ENCODE measurements at regions not wholly inside any gene's neighbourhood (a gene's known extent, or its start where the extent isn't known, plus 50 kb on each side); places are given as distances from the start of the nearest gene placed in this dataset.
"Not testable (repeated sequence)": the region's sequence is repeated elsewhere in the genome, so short reads cannot be mapped to it uniquely, and the experiment has no call there.

GRCh38 chr2:150676747-150677383, 189.4 kb upstream of the RND3 start:
- no peak for DNase-seq
- no peak overlapping the region for H3K4me3 ChIP-seq (ENCODE audit: insufficient read depth, low read depth, low read length)
- H3K36me3 ChIP-seq (replicated peaks; ENCODE audit: control insufficient read depth, insufficient read depth, low read length): no peaks in the 10 kb centered on the region

GRCh38 chr2:150675807-150676206, 188.3 kb upstream of the RND3 start:
- no peak overlapping the region for H3K4me3 ChIP-seq (ENCODE audit: insufficient read depth, low read depth, low read length)
- no peaks in the 10 kb centered on the region for H3K36me3 ChIP-seq (replicated peaks; ENCODE audit: control insufficient read depth, insufficient read depth, low read length)
- no peak for DNase-seq
- no peaks in the 10 kb centered on the region for H3K27me3 ChIP-seq (ENCODE audit: control insufficient read depth, insufficient read depth, low read length)

More at GRCh38 chr2:150676747-150677383, 189.4 kb upstream of the RND3 start:
- no peaks in the 10 kb centered on the region for H3K27me3 ChIP-seq (ENCODE audit: control insufficient read depth, insufficient read depth, low read length)

GRCh38 chr2:150674283-150674682, 186.8 kb upstream of the RND3 start:
- DNase-seq: no peak
- H3K4me3 ChIP-seq (ENCODE audit: insufficient read depth, low read depth, low read length): no peak overlapping the region
- no peaks in the 10 kb centered on the region for H3K27me3 ChIP-seq (ENCODE audit: control insufficient read depth, insufficient read depth, low read length)
- H3K36me3 ChIP-seq (replicated peaks; ENCODE audit: control insufficient read depth, insufficient read depth, low read length): no peaks in the 10 kb centered on the region

GRCh38 chr2:150672311-150672710, 184.8 kb upstream of the RND3 start:
- Histone ChIP-seq H3K36me3 (replicated peaks; ENCODE audit: control insufficient read depth, insufficient read depth, low read length) (no peaks in the 10 kb centered on the region), H3K4me3 (ENCODE audit: insufficient read depth, low read depth, low read length) (no peak overlapping the region)
- no peak for DNase-seq

GRCh38 chr2:150669492-150669891, 182.0 kb upstream of the RND3 start:
- Histone ChIP-seq H3K36me3 (replicated peaks; ENCODE audit: control insufficient read depth, insufficient read depth, low read length) (no peaks in the 10 kb centered on the region), H3K27me3 (ENCODE audit: control insufficient read depth, insufficient read depth, low read length) (no peaks in the 10 kb centered on the region), H3K4me3 (ENCODE audit: insufficient read depth, low read depth, low read length) (no peak overlapping the region)
- no peak for DNase-seq

More at GRCh38 chr2:150672311-150672710, 184.8 kb upstream of the RND3 start:
- no peaks in the 10 kb centered on the region for H3K27me3 ChIP-seq (ENCODE audit: control insufficient read depth, insufficient read depth, low read length)

GRCh38 chr2:150667039-150667438, 179.6 kb upstream of the RND3 start:
- H3K36me3 ChIP-seq (replicated peaks; ENCODE audit: control insufficient read depth, insufficient read depth, low read length); H3K27me3 ChIP-seq (ENCODE audit: control insufficient read depth, insufficient read depth, low read length); DNase-seq; H3K4me3 ChIP-seq (ENCODE audit: insufficient read depth, low read depth, low read length): not testable (repeated sequence)

- no peak overlapping the region for H3K4me3 ChIP-seq (ENCODE audit: insufficient read depth, low read depth, low read length)
- H3K27me3 ChIP-seq (ENCODE audit: control insufficient read depth, insufficient read depth, low read length): no peaks in the 10 kb centered on the region
- no peaks in the 10 kb centered on the region for H3K36me3 ChIP-seq (replicated peaks; ENCODE audit: control insufficient read depth, insufficient read depth, low read length)
- DNase-seq: no peak
Measured at GRCh38 chr2:150663143-150663542, 175.7 kb upstream of the RND3 start.

GRCh38 chr2:150656002-150656401, 168.5 kb upstream of the RND3 start:
- DNase-seq: no peak
- H3K36me3 ChIP-seq (replicated peaks; ENCODE audit: control insufficient read depth, insufficient read depth, low read length): no peaks in the 10 kb centered on the region
- no peaks in the 10 kb centered on the region for H3K27me3 ChIP-seq (ENCODE audit: control insufficient read depth, insufficient read depth, low read length)
- H3K4me3 ChIP-seq (ENCODE audit: insufficient read depth, low read depth, low read length): no peak overlapping the region

- no peaks in the 10 kb centered on the region for H3K27me3 ChIP-seq (ENCODE audit: control insufficient read depth, insufficient read depth, low read length)
- no peak for DNase-seq
- H3K4me3 ChIP-seq (ENCODE audit: insufficient read depth, low read depth, low read length): no peak overlapping the region
- H3K36me3 ChIP-seq (replicated peaks; ENCODE audit: control insufficient read depth, insufficient read depth, low read length): no peaks in the 10 kb centered on the region
Measured at GRCh38 chr2:150653351-150653750, 165.9 kb upstream of the RND3 start.

- no peak overlapping the region for H3K4me3 ChIP-seq (ENCODE audit: insufficient read depth, low read depth, low read length)
- no peak for DNase-seq
Measured at GRCh38 chr2:150647943-150648342, 160.5 kb upstream of the RND3 start.

GRCh38 chr2:150646746-150647145, 159.3 kb upstream of the RND3 start:
- Histone ChIP-seq H3K4me3 (ENCODE audit: insufficient read depth, low read depth, low read length) (no peak overlapping the region), H3K27me3 (ENCODE audit: control insufficient read depth, insufficient read depth, low read length) (no peaks in the 10 kb centered on the region), H3K36me3 (replicated peaks; ENCODE audit: control insufficient read depth, insufficient read depth, low read length) (no peaks in the 10 kb centered on the region)
- DNase-seq: no peak

More at GRCh38 chr2:150647943-150648342, 160.5 kb upstream of the RND3 start:
- H3K27me3 ChIP-seq (ENCODE audit: control insufficient read depth, insufficient read depth, low read length): no peaks in the 10 kb centered on the region
- no peaks in the 10 kb centered on the region for H3K36me3 ChIP-seq (replicated peaks; ENCODE audit: control insufficient read depth, insufficient read depth, low read length)

- H3K36me3 ChIP-seq (replicated peaks; ENCODE audit: control insufficient read depth, insufficient read depth, low read length): no peaks in the 10 kb centered on the region
- H3K27me3 ChIP-seq (ENCODE audit: control insufficient read depth, insufficient read depth, low read length): no peaks in the 10 kb centered on the region
- DNase-seq: no peak
- H3K4me3 ChIP-seq (ENCODE audit: insufficient read depth, low read depth, low read length): no peak overlapping the region
Measured at GRCh38 chr2:150644298-150645067, 157.0 kb upstream of the RND3 start.

GRCh38 chr2:150643114-150643725, 155.8 kb upstream of the RND3 start:
- Histone ChIP-seq H3K36me3 (replicated peaks; ENCODE audit: control insufficient read depth, insufficient read depth, low read length) (no peaks in the 10 kb centered on the region), H3K4me3 (ENCODE audit: insufficient read depth, low read depth, low read length) (no peak overlapping the region), H3K27me3 (ENCODE audit: control insufficient read depth, insufficient read depth, low read length) (no peaks in the 10 kb centered on the region)
- DNase-seq: no peak

GRCh38 chr2:150640039-150640438, 152.6 kb upstream of the RND3 start:
- H3K36me3 ChIP-seq (replicated peaks; ENCODE audit: control insufficient read depth, insufficient read depth, low read length): no peaks in the 10 kb centered on the region
- DNase-seq: no peak
- H3K27me3 ChIP-seq (ENCODE audit: control insufficient read depth, insufficient read depth, low read length): no peaks in the 10 kb centered on the region

GRCh38 chr2:150639383-150639782, 151.9 kb upstream of the RND3 start:
- no peak for DNase-seq
- no peak overlapping the region for H3K4me3 ChIP-seq (ENCODE audit: insufficient read depth, low read depth, low read length)
- H3K27me3 ChIP-seq (ENCODE audit: control insufficient read depth, insufficient read depth, low read length): no peaks in the 10 kb centered on the region
- no peaks in the 10 kb centered on the region for H3K36me3 ChIP-seq (replicated peaks; ENCODE audit: control insufficient read depth, insufficient read depth, low read length)

More at GRCh38 chr2:150640039-150640438, 152.6 kb upstream of the RND3 start:
- H3K4me3 ChIP-seq (ENCODE audit: insufficient read depth, low read depth, low read length): no peak overlapping the region

Data from H7 (cell line).